Transverse colon (tissue), 4 donors: ENCODE measurements at regions not wholly inside any gene's neighbourhood (a gene's known extent, or its start where the extent isn't known, plus 50 kb on each side); places are given as distances from the start of the nearest gene placed in this dataset.

Experiments
- DNase-seq: peaks from one replicate; pipeline ENCODE4 v3.0.0-alpha.2; 2019
- H3K27ac ChIP-seq, 4 donors: fragments of 200-600 bp; sonication (generic); 2 replicates each; pipeline ENCODE4 v1.5.1; 2016 to 2018; ENCODE audit warnings: inconsistent platforms in 4 of 4
- H3K27me3 ChIP-seq: fragments of 200-600 bp; sonication (generic); 2 replicates; pipeline ENCODE4 v1.5.1; 2017; ENCODE audit warnings: inconsistent platforms
- H3K36me3 ChIP-seq, 4 donors: fragments of 200-600 bp; sonication (generic); 2 replicates each; pipeline ENCODE4 v1.5.1; 2017 to 2019; ENCODE audit warnings: inconsistent platforms in 4 of 4
- H3K4me1 ChIP-seq, 4 donors: fragments of 200-600 bp; sonication (generic); 2 replicates each; pipeline ENCODE4 v1.5.1; 2017 to 2020; ENCODE audit warnings: inconsistent platforms in 4 of 4
- H3K4me3 ChIP-seq, 4 donors: fragments of 200-600 bp; sonication (generic); 1 replicate in 1 of 4; 2 replicates in 3 of 4; pipeline versions ENCODE4 v1.5.1 to v1.6.1; 2017 to 2019; ENCODE audit warnings: inconsistent platforms in 4 of 4
- H3K9me3 ChIP-seq, 2 donors: fragments of 200-600 bp; sonication (generic); 2 replicates each; pipeline ENCODE4 v1.5.1; 2017 to 2019; ENCODE audit warnings: inconsistent platforms in 2 of 2
- CTCF ChIP-seq, 5 experiments: fragments of 200-600 bp in 3 of 5; fragments of 450-650 bp in 2 of 5; sonication (generic) in 3 of 5; IDR thresholded peaks; 1 replicate in 2 of 5; 2 replicates in 3 of 5; pipeline ENCODE4 v1.5.1; 2016 to 2017; ENCODE audit warnings: antibody characterized with exemption in 5 of 5, inconsistent platforms in 3 of 5, mild to moderate bottlenecking in 2 of 5, moderate library complexity in 1 of 5
- EP300 ChIP-seq: sonication (generic); formaldehyde crosslinking; IDR thresholded peaks from one replicate; pipeline ENCODE4 v1.6.1; 2017; ENCODE audit warnings: antibody characterized with exemption, low read depth
- POLR2A ChIP-seq: fragments of 450-650 bp; IDR thresholded peaks from one replicate; pipeline ENCODE4 v1.6.1; 2016; ENCODE audit warnings: antibody characterized with exemption, mild to moderate bottlenecking, moderate library complexity
- POLR2AphosphoS5 ChIP-seq, 3 donors: sonication (generic); formaldehyde crosslinking; IDR thresholded peaks; one replicate each; pipeline ENCODE4 v1.6.1; 2016; ENCODE audit warnings: antibody characterized with exemption in 3 of 3
- WGBS, 2 donors: methylation state at CpG; one replicate each; pipeline ENCODE4 v1.1.5; 2018; ENCODE audit warnings: low coverage in 1 of 2; 5-methylcytosine and 5-hydroxymethylcytosine counted together
- in situ Hi-C, 4 donors: fragments of 200-750 bp; cut with MboI; loops; one replicate each; pipeline versions ENCODE4 v1.15.0 to v1.15.1; 2017; ENCODE audit warnings: low sequenced_read_pairs in 3 of 4, low pct_ligation_motif_present in 1 of 4, low pct_unique_long_range_greater_than_20kb in 1 of 4
- intact Hi-C: fragments of 100-400 bp; cut with DNase I; formaldehyde crosslinking; loops from one replicate; pipeline ENCODE4 v1.15.1; 2023; ENCODE audit warnings: low total_unique reads

- TF ChIP-seq POLR2AphosphoS5 (IDR thresholded peaks at IDR 0.05) (no peak), POLR2A (no peak), CTCF (IDR thresholded peaks at IDR 0.05) (no peak), EP300 (no peak)
- Histone ChIP-seq H3K4me1 (peaks cover 0 to 6% (median 0%) of the 10 kb centered on the region in 4 donors), H3K4me3 (no peak overlapping the region), H3K36me3 (no peaks in the 10 kb centered on the region), H3K27ac (no peak overlapping the region), H3K9me3 (no peaks in the 10 kb centered on the region), H3K27me3 (no peaks in the 10 kb centered on the region)
- in situ Hi-C loops (no loop called here), intact Hi-C loops (no loop called here)
- 88 to 93% methylated on average over 3 to 4 of the region's 4 CpGs for WGBS, 2 donors
- no peak for DNase-seq
Observed at GRCh38 chr2:23005469-23005868, 379.5 kb upstream of the KLHL29 start.

- in situ Hi-C loops (no loop called here), intact Hi-C loops (no loop called here)
- Histone ChIP-seq H3K9me3 (no peaks in the 10 kb centered on the region), H3K4me3 (no peak overlapping the region), H3K27me3 (no peaks in the 10 kb centered on the region), H3K4me1 (peaks cover 0 to 6% (median 0%) of the 10 kb centered on the region in 4 donors), H3K27ac (no peak overlapping the region), H3K36me3 (no peaks in the 10 kb centered on the region)
- DNase-seq: no peak
- TF ChIP-seq POLR2AphosphoS5 (IDR thresholded peaks at IDR 0.05) (no peak), EP300 (no peak), CTCF (IDR thresholded peaks at IDR 0.05) (no peak), POLR2A (no peak)
- 95% methylated on average over 1 of the region's 1 CpG; no CpG with 5 or more reads in 1 of the 2 donors for WGBS, 2 donors
Observed at GRCh38 chr2:23007631-23008235, 377.2 kb upstream of the KLHL29 start.

- TF ChIP-seq POLR2A (no peak), POLR2AphosphoS5 (IDR thresholded peaks at IDR 0.05) (no peak), CTCF (IDR thresholded peaks at IDR 0.05) (no peak), EP300 (no peak)
- Histone ChIP-seq H3K36me3 (no peaks in the 10 kb centered on the region), H3K27me3 (no peaks in the 10 kb centered on the region), H3K9me3 (no peaks in the 10 kb centered on the region), H3K4me1 (peaks cover 0 to 6% (median 0%) of the 10 kb centered on the region in 4 donors), H3K4me3 (no peak overlapping the region), H3K27ac (no peak overlapping the region)
- WGBS, 2 donors: 85 to 100% methylated on average over 1 to 6 of the region's 6 CpGs
- in situ Hi-C loops (no loop called here), intact Hi-C loops (no loop called here)
- DNase-seq: no peak
Observed at GRCh38 chr2:23008440-23008839, 376.5 kb upstream of the KLHL29 start.

GRCh38 chr2:23008951-23009350 is 376.0 kb upstream of the KLHL29 start:
- no peak overlapping the region for H3K27ac ChIP-seq
- H3K27me3 ChIP-seq: no peaks in the 10 kb centered on the region
- no peak for DNase-seq
- intact Hi-C loops: no loop called here
- in situ Hi-C loops: no loop called here
- H3K36me3 ChIP-seq: no peaks in the 10 kb centered on the region
- H3K4me3 ChIP-seq: no peak overlapping the region
- H3K9me3 ChIP-seq: no peaks in the 10 kb centered on the region
- TF ChIP-seq CTCF (IDR thresholded peaks at IDR 0.05) (no peak), POLR2A (no peak), EP300 (no peak), POLR2AphosphoS5 (IDR thresholded peaks at IDR 0.05) (no peak)
- H3K4me1 ChIP-seq: peaks cover 0 to 6% (median 0%) of the 10 kb centered on the region in 4 donors
- WGBS, 2 donors: 89% methylated on average over 7 of the region's 7 CpGs; no CpG with 5 or more reads in 1 of the 2 donors
